ENCODE measurements at regions not wholly inside any gene's neighbourhood (a gene's known extent, or its start where the extent isn't known, plus 50 kb on each side); places are given as distances from the start of the nearest gene placed in this dataset.
"Not testable (repeated sequence)": the region's sequence is repeated elsewhere in the genome, so short reads cannot be mapped to it uniquely, and the experiment has no call there.

DNA sequence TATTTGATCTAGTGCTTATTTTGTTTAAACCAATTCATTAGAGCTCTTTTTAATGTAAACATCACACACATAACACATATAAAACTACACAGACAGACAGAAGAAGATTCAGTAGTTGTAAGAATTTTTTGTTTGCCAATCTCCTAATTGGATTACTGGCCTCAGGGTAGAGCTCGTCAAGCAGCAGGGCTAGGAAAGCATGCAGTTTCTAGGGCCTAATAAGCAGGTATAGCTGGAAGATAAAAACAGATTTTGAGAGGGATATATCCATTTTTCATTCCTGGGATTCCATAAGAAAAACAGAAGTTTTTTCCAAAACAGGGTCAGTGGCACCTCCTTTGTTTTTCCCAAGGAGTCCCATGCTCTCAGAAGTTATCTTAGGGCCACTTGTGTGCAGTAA is 265.2 kb upstream of the SGO1 start:
- no peak for DNase-seq

DNA sequence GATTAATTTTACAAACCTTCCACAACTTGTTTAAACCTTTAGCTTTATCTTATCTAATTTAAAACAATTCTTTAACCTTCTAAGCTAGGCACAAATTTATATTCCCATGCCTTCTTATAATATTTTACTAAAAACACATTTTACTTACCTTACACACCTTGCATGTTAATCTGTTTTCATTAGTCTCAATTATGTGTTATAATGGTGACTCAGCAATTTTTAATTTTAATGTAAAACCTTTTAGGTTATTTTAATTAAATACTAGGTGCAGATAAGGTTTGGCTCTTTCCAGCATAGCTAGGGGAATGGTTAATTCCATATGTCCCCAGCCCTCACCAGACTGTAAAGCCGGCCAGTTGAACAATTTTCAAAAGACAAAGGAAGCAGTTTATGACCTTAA is 264.6 kb upstream of the SGO1 start:
- no peak for DNase-seq

DNA sequence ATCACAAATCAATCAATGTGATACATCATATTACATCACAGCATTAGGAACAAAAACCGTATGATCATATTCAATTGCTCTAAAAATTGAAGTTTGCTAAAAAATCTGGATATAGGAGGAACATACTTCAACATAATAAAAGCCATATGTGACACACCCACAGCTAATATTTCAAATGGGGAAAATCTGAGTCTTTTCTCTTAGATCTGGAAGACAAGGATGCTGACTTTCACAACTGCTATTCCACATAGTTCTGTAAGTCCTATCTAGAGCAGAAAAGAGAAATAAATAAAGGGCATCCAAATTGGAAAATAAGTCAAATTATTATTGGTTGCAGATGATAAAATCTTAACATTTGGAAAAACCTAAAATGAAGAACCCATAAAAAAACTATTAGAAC is 256.8 kb upstream of the SGO1 start:
- no peak for DNase-seq

DNA sequence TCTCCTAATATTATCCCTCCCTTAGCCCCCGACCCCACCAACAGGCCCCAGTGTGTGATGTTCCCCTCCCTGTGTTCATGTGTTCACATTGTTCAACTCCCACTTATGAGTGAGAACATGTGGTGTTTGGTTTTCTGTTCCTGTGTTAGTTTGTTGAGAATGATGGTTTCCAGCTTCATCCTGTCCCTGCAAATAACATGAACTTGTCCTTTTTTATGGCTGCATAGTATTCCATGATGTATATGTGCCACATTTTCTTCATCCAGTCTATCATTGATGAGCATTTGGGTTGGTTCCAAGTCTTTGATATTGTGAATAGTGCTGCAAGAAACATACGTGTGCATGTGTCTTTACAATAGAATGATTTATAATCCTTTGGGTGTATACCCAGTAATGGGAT is 241.3 kb upstream of the SGO1 start:
- not testable (repeated sequence) for DNase-seq

DNA sequence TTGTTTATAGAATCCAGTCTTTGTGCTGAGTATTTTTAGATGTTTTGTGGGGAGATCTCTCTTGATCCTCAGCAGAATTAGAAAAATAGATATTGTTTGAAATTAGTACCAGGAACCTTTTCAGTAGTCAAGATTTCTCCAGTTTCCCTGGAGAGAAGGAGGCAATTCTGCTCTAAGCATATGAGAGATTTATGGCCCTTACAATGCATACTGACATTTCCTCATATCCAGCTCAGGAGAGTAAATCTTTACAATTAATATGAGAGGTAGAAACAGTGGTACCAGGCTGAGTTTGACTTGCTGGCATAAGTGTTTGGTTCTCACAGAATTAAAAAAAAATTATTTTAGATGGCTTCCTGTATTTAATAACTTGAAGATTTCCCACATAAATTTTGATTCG is 239.1 kb upstream of the SGO1 start:
- DNase-seq: no peak

DNA sequence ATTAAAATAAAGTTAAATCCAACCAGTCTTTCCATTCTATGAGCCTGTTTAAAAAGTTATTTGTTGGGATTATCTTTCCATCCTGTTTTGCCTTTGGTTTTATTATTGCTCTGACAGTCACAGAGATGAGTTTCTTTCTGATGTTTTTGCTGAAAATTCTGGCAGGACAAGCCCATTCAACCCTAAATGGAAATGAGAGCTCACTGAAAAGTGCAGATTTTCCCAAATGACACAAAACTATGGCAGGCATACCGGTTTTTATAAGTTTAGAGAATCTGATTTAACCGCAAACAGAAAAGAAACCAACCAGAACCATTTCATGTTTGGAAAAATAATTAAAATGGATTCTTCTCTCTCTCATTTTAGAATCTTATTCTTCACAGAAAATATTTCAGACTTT is 238.1 kb upstream of the SGO1 start:
- no peak for DNase-seq

DNA sequence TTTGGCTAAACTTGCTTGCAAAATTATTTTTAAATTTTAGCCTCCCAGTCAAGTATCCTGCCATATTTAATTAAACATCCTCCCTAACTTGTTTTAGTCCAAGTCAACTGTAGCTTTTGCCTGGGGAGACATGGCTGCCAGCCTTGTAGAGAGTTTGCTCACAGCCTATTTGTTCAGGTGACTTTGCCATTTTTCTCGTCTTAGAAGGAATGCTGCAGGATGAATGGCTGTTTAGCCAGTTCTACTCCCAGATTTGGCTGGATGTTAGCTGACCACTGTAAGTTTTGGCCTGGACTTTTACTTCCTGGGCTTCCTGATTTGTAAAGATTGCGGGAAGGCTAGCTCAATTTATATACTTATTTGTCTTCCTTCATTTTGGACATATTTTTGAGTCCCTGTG is 236.4 kb upstream of the SGO1 start:
- DNase-seq: no peak

DNA sequence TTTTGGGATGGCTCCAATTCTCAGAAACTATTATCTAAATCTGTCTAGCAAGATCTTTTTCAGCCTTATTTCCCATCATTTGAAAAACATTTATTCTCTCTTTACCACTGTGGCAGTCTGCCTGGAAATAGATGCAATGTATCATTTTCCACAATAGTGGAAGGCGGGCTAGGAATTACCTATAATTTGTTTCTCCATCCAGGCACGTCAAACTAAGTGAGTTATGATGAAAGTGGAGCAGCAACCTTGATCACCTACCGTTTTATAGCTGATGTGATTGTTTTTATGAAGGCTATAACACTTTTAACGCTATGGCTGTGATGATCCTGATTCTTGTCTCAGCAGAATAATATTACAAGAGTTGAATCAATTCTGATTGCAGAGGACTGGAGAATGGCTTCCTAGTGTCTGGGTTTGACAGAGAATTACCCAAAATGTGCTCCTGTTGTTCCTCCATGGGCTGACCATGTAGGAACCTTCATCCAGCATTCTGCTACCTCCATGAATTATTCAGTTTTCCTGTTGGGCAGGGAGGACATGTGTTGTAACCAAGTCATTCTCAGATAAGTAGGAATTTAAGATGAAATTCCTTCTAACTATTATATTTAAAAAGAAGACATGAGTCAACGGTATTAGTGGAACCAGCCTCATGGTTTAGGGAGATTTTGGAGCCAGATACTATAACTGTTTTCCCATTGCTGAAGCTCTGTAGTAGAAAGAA is 231.5 kb upstream of the SGO1 start:
- DNase-seq: no peak

DNA sequence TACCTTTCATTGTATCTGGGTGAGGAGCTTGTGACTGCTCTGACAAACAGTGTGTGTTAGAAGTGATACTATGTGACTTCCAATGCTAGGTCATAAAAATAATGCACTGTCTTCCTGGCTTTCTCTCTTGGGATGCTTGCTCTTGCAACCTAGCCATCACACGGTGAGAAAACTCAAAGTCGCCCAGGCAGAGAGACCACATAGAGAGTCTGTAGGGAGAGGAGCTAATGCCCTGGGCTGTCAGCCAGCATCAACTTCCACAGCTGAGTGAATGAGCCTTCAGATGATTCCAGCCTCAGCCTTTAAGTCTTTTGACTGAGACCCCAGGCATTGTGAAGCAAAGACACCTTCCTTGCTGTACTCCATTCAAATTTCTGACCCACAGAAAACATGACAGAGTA is 220.6 kb upstream of the SGO1 start:
- DNase-seq: no peak

DNA sequence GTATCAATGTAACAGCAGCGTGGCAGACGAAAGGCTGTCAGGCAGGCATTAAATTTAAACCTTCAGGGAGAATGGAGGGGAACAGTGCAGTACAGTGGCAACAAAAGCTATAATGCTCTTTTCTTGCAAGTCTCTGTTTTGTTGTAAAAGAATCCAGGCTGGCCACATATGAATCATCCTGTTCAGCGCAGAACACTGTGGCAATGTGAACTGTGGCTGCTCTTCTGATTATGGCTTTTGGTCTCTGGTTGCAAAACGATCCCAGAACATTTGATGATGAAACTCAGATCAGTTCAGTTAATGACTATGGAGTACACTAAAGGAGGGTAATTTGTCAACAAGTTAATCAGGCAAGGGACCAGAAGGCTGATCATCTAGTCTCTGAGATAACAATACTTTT is 219.7 kb upstream of the SGO1 start:
- no peak for DNase-seq

DNA sequence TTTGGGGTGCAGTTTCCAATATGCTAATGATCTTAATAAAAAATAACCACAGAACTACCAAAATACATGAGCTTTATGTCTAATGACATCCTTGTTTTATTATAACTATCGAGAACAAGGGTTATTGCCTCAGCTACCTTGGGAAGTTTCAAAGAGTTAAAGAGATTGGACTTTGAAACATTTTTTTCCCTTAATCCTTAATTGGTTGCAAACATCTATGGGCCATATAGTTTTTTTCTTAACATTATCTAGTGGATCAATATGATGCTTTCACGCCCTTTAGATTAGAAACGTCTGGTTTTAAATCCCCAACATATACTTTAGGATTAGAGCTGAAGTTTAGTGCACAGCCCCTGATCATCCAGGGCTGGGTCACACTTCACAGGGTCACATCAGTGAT is 219.2 kb upstream of the SGO1 start:
- no peak for DNase-seq

DNA sequence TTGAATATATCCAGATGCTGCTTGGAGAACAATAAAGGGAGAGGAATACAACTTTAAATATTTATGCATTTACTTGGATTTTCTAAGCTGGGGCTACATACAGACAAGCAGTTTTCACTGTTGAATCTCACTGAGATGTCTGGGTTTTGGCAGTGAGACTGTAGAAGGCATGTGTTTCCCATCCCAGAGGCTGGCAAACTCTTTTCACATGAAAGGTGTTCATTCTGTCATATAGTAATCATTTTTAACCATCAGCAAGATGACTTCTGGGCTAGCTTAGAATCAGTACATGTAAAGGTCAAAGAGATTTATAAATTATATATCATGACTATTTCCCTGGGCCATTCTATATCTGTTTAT is 218.7 kb upstream of the SGO1 start:
- no peak for DNase-seq

DNA sequence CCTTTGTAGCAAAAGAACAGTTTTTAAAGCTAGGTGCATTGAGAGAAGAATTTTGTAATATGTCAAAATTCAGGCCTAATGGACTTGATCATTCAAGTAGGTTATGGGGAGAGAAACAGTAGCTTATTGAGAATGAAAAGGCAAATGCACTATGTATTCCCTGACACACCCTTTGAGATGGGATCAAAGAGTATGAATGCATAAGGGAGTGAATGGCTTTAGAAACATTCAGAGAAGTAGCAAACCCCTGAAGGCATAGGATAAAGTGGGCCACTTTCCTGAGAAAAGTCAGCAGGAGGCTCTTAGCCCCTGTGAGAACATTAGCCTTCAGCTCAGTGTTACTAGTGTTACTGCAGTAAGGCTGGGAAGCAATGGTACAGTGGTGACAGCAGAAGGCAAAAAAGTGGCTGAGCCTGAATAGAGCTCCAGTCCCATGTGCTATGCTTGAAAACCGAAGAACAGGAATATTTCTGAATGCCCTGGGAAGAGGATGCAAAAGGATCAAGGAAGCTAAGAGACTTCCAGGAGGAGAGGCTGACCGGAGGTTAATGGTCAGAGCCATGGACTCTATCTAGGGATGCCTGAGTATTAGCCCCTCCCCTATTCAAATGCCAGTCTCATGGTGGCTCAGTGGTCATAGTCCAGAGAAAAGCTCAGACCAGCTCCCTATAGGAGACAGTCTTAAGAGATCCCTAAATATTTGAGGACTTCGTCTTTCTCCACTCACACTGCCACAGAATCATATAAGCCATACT is 218.2 kb upstream of the SGO1 start:
- DNase-seq: no peak

DNA sequence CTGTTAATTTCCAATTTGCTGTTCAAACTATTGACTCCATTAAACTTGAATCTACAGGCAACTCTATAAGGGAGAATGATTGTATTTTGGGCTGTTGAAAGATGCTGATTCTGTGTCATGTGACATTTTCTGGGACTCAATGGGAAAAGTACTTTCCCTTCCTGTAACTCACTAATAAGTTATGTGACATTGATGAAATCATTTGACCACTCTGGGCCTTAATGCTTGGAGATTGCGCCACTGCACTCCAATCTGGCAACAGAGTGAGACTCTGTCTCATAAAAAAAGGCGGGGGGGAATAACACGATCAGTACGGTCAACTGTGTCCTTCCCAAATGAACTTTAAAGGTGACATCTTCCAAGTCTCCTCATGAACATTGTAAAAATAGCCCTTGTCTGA is 215.2 kb upstream of the SGO1 start:
- DNase-seq: no peak

DNA sequence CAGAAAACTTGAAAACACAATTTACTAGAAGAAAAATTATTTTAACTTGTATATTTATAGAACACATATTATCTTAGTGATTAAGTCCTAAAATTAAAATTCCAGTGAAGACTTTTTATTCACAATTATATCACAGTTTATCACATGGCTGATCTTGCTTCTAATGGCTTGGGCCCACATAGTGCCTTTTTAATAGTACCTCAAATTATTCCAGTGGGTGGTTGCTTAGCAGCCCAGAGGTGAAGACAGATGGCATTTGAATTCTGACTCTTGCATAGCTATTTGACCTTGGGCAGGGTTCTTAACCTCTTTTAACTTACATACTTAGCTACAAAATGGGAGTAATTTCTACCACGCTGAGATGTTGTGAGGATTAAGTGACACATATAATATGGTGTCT is 214.7 kb upstream of the SGO1 start:
- no peak for DNase-seq

DNA sequence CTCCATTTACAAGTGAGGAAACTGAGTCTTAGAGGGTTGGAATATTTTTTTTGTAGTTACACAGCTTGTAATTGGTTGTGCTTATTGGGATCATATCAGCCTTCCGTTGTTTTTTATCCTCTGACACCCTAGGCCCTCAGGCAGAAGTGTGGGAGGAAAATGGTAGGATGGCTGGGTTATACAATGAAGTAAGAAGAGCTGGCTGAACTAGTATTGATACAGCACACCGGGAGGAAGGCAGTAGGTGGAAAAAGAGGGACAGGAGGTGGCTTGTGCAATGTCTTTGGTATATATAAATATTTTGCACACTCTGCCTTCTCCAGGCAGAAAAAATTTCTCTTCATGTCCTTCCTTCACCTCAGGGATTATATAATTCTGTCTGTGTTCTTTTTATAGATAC is 214.3 kb upstream of the SGO1 start:
- DNase-seq: no peak

DNA sequence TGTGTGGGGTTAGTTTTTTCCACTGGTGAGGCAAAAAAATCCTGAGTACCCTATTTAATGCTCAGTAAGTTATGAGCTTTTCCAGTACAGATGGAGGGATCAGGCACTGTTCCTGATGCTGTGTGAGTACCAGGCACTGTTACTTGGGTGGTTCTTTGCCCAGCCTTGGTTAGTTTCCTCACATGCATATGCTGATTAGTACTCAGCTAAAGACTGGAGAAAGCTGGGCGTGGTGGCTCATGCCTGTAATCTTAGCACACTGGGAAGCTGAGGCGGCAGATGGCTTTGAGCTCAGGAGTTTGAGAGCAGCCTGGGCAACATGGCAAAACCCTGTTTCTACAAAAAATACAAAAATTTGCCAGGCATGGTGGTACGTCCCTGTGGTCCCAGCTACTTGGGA is 210.3 kb upstream of the SGO1 start:
- no peak for DNase-seq

DNA sequence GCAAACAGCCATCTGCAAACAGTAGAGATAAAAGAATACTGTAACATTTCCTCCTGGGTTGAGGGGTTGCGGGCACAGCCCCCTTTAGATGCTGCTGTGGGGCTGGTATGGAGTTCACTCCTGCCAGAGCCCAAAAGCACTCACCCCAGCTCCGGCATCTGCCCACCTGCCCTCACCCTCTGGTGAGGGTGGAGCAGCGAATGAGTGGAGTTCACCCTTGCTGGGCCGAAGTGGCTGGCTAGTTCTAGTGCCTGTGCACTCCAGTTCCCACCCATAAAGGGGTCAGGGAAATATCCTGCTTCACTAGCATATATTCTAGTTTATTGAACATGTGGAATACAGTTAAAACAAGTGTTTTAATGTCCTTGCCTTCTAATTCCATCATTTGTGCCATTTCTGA is 209.7 kb upstream of the SGO1 start:
- DNase-seq: no peak

DNA sequence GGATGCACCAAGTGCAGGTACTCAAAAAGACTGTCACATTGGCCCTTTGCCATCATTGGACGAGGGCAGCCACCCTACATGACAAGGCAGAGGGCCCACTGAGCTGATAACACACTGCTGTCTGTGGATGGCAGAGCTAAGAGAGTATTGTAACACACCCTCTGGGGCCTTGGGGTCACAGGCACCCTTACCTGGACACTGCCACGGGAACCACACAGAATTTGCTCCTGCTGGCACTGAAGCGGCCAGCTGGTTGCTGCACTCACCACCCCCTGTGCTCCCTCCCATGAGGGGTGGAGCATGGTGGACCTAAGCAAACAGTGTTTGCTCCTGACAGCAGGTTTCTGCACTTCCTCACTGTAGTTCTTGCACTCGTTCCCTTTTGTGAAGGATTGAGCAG is 208.2 kb upstream of the SGO1 start:
- no peak for DNase-seq

DNA sequence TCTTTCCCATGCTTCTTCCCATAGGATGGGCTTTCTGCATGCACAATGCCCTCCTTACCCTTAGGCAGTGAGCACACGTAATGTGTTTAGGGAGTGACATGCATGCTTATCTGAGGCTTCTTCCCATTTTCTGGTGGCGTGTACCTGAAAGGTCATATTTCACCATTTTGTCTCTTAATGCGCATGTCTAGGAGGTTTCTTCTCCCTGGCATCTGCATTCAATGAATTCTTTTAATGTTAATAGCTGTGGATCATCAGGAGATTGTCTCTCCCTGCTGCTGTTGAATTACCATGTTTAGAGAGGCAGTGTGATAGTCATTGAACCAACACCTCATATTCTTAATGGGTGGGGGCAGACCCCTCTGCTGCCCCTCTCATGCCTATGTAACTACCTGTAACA is 205.6 kb upstream of the SGO1 start:
- DNase-seq: no peak

DNA sequence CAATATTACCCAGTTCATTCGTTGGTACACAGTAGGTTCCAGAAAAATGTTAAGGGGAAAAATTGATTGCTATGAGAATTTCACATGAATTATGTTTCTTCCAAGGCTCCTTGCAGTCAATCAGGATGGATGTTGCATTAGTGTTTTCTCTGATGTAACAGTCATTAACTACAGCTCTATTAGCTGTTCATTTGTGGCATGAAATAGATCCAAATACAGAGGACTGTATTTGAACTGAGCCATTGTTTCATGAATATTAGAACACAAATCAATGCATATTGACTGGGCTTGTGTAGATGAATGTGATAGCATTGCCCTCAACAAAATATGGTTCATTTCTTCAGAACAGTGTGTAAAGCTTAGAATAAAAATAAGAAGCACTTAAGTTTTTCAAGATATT is 203.0 kb upstream of the SGO1 start:
- DNase-seq: no peak

DNA sequence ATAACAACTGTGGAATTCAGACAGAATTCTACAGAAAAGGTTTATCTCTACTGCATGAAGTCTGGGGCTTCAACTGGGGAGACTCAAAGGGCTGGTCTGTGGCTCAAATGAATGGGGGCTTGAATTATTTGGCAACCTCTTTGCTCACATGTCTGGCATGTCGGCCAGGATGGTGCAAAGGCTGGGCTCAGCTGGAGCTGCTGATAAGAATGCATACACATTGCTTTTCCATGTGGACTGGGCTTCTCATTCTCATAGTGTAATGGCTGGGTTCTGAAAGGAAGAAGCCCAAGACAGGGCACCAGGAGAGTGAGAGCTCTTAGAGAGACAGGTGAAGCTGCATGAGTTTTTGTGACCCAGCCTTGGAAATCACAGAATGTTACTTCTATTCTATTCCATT is 194.3 kb upstream of the SGO1 start:
- DNase-seq: no peak

DNA sequence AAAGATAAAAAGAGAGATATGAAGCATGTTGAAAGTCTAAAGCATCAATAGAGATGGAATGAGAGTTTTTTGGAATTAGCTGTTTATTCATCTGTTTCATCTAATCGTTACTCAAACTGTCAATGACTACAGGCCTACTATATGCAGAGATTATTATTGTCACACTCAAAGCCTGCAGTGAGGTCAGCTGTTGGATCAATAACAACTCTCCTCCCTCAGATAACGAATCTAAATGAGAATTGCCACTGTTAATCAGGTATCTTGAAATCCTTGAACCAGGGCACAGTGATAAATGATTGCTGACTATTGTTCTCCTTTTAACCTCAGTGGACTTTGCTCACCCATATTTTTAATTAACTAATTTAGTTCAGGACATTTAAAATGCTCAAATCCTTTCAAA is 192.3 kb upstream of the SGO1 start:
- DNase-seq: no peak

DNA sequence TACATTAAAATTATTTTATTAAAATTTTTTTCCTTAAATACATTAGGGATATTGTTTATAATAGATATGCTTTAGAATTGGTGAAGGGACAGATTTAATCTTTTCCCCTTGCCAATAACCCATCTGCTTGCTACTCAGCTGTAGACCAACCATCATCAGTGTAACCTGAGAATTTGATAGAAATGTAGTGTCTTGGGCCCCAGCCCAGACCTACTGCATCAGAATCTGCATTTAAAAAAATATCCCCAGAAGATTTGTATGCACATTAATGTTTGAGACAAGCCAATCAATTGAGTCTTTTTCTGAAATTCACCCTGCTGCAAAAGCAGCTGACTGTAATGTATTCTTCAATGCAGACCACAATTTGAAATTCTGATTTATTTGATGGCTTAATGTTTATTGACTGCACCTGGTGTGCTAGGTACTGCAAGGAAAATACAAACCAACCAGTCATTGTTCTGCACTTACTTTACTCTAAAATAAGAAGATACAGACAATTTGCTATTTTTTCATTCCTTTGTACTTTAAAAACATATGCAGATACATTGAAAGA is 190.7 kb upstream of the SGO1 start:
- DNase-seq: no peak

DNA sequence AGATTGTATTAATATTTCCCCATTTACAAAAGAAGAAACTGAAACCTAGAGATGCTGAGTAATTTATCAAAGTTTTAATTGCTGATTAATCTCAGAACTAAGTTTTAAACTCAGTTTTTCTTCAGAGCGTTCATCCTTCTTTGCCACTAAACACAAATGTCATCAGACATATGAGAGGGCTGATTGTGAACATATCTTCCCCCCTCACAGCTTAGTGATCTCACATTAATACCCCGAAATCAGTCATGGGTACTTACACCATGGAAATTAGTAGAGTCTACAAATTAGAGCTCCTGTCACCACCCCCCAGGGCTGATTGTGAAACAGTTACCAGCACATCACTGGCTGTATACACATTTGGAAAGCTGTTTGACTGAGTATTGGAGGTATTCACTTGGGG is 189.3 kb upstream of the SGO1 start:
- DNase-seq: no peak

All from stimulated activated CD4-positive, alpha-beta T cell treated with anti-CD3 and anti-CD28 coated beads, Interleukin-2, amount 100 ng/mL, for 24 hours (primary cell).